GM19468 (cell line): ENCODE measurements at regions not wholly inside any gene's neighbourhood (a gene's known extent, or its start where the extent isn't known, plus 50 kb on each side); places are given as distances from the start of the nearest gene placed in this dataset.
A peak's percentile ranks its signal among the peaks of the same experiment; 100 is the strongest.
"Not testable (repeated sequence)": the region's sequence is repeated elsewhere in the genome, so short reads cannot be mapped to it uniquely, and the experiment has no call there.

Source experiments
- ATAC-seq: cut with Tn5 transposase; IDR thresholded peaks from one replicate; pipeline ENCODE4 v1.9.1; 2021; ENCODE audit warnings: mild to moderate bottlenecking, moderate library complexity, moderate number of reproducible peaks; ENCODE audit not compliant: unreplicated experiment; ENCODE audit errors: extremely low read depth

GRCh38 chr5:82905986-82906385 is 171.2 kb downstream of the TMEM167A start:
- ATAC-seq: no peak

DNA sequence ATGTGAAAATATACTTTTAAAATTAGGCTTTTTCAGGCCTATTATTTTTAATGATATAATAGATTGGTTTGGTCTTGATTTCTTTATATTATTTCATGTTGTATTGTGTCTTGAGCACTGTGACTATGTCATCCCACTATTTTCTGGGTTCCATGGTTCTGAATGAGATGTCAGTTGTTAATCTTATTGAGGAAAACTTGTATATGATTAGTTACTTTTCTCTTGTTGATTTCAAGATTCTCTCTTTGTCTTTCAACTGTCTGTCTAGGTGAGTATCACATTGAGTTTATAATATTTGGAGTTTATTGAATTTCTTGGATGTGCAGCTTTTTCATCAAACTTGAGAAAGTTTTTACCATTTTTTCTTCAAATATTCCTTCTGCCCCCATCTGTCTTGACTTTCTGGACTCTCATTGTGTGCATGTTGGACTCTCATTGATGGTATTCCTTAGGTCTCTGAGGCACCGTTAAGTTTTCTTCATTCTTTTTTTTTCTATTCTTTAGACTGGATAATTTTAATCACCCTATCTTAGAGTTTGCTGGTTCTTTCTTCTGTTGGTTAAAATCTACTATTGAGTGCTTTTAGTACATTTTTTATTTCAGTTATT is 175.8 kb downstream of the TMEM167A start:
- no peak for ATAC-seq

GRCh38 chr5:82894716-82895115 is 182.5 kb downstream of the TMEM167A start:
- ATAC-seq: no peak

- ATAC-seq: no peak
Measured at GRCh38 chr5:82889088-82889487, 188.1 kb downstream of the TMEM167A start.

DNA sequence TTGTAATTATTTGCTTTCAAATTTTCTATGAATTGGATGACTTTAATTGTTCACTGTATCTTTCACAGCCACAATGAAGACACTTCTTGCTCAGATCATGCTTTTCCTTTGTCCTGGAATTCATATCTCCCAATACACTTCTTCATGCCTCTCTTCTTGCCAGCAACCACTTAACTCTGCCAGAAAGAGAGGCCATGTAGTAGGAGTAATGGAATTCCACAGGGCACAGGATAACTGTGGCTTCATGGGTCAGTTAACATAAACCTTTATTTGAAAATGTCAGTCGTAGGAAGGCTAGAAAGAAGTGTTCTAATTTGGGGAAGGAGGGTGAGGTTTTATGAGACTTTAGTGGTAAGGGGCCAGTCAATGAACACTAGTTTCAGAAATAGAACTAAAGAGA is 190.3 kb downstream of the TMEM167A start:
- ATAC-seq: no peak

DNA sequence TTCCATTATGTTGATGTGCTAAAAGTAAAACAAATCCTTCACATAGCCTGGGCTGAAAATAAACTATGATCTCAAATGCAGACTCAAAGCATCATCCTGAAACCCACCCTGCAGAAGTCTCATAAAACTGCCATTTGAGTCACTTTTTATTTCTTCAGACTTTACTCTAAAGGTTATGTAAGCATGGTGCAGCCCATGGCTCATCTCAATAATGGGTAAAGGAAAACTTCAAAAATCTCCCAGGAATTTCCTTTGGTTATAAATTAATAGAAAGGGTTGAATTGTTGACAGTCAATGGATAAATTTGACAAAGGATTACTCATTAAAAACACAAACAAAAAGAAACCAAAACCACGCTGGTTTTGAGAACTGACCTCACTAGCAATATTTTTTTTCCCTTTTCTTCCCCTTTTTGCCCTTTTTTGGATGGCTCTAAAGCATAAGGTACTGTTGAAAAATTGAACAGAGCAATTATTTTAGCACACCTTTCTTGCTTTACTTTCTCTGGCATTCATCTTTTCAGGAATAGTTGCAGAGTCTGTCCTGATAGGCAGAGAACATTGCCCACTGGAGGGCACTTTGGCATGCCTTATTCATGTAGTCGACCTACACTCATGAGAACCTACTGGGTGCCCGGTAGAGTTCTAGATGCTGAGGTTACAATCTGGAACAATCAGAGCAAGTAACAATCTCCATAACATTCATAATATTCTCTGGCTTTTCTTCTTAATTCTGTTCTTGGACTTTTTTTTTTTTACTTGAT is 191.4 kb downstream of the TMEM167A start:
- ATAC-seq: no peak

- ATAC-seq: no peak
Measured at GRCh38 chr5:82884821-82885471, 192.2 kb downstream of the TMEM167A start.

DNA sequence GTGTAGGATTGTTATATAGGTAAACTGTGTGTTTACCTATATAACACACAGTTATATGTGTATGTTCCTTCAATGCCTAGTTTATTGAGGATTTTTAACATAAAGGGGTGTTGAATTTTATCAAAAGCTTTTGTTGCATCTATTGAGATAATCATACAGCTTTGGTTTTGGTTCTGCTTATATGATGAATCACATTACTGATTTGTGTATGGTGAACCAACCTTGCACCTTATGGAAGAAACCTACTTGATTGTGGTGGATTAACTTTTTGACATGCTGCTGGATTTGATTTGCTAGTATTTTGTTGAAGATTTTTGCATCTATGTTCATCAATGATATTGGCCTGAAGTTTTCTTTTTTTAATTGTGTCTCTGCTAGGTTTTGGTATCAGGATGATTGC is 194.9 kb downstream of the TMEM167A start:
- no peak for ATAC-seq

DNA sequence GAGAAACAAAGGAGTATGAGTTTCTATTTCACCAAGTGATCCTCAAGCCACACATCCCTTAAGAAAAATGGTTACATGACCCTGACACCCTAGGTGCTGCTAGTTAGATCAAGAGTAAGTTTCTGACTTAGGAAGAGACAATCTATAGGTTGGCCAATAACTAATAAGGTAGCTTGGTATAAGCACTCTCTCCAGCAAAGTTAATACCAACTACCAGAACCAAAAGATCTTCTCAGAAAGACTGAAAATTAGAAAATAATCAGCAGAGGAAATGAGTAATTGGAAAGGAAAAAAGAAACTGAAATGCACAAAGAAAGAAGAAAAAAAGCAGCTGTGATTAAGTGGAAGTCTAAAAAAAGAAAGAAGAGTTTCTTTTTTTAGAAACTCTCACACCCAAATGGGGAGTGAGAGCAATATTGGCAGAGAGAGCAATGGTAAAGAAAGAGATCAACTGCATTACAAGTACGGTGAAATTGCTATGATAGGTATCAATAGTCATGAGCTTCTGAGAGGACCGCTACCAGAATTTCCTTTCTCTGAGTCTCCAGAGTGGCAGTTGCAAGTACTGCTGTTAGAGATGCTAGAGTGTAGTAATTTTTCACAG is 195.5 kb downstream of the TMEM167A start:
- peak; percentile 62 for ATAC-seq

- ATAC-seq: no peak
Measured at GRCh38 chr5:82879089-82879488, 198.1 kb downstream of the TMEM167A start.

- no peak for ATAC-seq
Measured at GRCh38 chr5:82873452-82873851, 203.7 kb downstream of the TMEM167A start.

- ATAC-seq: not testable (repeated sequence)
Measured at GRCh38 chr5:82872321-82873288, 204.6 kb downstream of the TMEM167A start.

DNA sequence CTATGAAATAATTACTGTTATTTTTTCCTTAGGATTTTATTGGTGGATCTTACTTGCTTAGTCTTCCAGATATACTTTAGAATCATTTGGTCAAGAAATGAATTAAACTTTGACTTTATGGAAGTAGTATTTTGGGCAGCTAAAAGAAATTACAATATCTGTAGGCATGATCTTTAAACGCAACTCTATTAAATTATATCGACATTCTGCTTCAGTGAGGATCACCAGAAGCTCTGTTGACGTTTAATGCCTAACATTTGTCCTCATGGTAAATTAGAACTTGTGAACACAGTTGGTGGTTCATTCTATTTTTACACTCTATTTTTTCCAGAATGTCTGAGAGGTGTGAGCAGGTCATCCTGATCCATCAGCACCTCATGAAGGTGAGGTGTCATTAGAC is 211.6 kb downstream of the TMEM167A start:
- no peak for ATAC-seq

- no peak for ATAC-seq
Measured at GRCh38 chr5:82863266-82863665, 213.9 kb downstream of the TMEM167A start.

- ATAC-seq: no peak
Measured at GRCh38 chr5:82862711-82863110, 214.5 kb downstream of the TMEM167A start.

DNA sequence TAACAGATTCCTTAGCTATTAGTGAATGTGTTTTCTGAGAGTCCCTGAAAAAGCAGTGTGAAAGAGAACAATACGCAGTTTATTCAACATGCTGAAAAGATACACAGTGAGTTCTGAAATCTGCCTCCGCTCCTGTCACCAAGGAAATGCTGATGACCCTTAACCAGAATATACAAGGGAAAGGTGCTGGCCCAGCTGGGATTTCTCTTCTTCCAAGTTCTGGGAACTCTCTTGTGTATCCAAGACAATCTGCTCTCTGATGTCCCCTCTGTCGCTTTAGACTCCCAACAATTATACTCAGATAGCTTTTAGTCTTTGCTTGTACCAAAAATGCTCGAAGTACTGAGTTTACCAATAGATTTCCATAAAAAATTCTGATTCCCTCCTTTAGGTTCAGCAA is 214.9 kb downstream of the TMEM167A start:
- ATAC-seq: no peak

DNA sequence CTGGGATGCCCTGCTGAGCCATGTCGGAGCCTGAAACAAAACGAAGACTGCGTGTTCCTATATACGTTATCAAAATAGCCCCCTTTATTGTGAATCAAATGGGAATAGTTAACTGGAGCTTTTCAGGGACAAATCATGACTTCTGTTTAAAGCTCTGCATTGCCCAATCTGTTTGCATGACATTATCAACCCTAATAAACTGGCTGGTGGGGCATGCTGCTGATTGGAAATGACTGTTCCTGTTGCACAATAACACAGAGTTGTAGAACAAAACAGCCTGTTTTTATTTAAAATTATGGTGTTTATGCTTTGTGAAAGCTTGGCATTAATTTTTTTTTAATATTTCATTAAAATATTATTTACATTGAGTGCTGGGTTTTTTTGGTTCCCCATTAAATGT is 215.5 kb downstream of the TMEM167A start:
- ATAC-seq: no peak

DNA sequence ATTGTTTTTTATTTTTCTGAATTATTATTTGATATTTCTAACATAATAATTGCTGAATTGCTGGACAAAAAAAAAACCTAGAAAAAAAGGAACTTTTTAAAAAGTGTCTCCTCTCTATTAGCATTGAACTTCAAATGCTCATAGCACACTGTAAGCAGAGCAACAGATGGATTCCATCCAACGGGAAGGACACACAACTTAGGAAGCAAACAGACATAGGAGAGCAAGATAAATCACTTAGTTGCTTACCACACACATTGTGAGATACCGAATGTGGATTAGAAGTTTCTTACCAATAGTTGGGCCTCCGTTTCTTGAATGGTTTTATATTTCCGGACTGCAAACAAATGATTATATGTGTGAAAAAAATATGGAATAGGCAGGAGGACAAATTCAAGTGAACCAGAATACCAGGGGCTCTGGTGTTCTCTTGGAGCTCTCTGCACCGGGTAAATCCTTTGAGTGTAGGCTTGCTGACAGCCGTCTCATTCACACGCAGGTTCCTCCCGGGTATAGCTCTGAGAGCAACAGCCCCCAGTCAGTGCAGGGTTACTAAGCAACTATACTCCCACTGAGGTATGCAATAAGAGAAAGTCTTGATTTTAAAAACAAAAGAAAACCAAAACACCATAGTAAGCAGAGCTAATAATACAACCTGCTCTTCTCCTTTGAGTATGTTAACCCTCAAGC is 217.6 kb downstream of the TMEM167A start:
- no peak for ATAC-seq
